ENCODE measurements at regions not wholly inside any gene's neighbourhood (a gene's known extent, or its start where the extent isn't known, plus 50 kb on each side); places are given as distances from the start of the nearest gene placed in this dataset.
"Not testable (repeated sequence)": the region's sequence is repeated elsewhere in the genome, so short reads cannot be mapped to it uniquely, and the experiment has no call there.

DNA sequence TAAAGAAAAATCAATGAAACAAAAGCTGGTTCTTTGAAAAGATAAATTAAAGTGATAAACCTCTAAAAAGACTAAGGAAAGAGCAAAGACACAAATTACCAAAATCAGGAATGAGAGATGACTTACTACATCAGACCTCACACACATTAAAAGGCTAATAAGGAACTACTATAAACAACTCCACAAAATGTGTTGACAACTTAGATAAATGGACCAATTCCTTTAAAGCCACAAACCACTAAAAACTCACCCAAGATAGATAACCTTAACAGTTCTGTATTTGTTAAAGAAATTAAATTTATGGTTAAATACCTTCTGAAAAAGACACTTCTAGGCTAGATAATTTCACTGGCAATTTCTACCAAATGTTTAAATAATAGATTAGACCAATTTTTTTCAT is 170.4 kb downstream of the SMAD6 start:
- H3K23ac ChIP-seq (ENCODE audit: low read length) = no peak overlapping the region
- DNase-seq = no peak
- H3K27ac ChIP-seq (ENCODE audit: low read depth, low read length) = no peak overlapping the region
- no peak overlapping the region for H3K4me3 ChIP-seq (ENCODE audit: low read length)
- no peak overlapping the region for H3K18ac ChIP-seq (ENCODE audit: low read length)
- no peak overlapping the region for H3K9ac ChIP-seq (ENCODE audit: low read length)
- no peaks in the 10 kb centered on the region for H3K36me3 ChIP-seq (ENCODE audit: control insufficient read depth, insufficient read depth, low read length)
- H3K4ac ChIP-seq (ENCODE audit: low read depth, low read length) = no peak overlapping the region
- no peak overlapping the region for H3K56ac ChIP-seq (ENCODE audit: low read length)
- no peak overlapping the region for H2BK5ac ChIP-seq (ENCODE audit: low read length)
- H3K4me1 ChIP-seq (ENCODE audit: control insufficient read depth, low read depth, low read length) = no peaks in the 10 kb centered on the region
- no peaks in the 10 kb centered on the region for H3K79me1 ChIP-seq (ENCODE audit: low read length)
- H2BK15ac ChIP-seq (replicated peaks; ENCODE audit: low read depth) = no peak overlapping the region
- no peak overlapping the region for H3K4me2 ChIP-seq (ENCODE audit: low read length)
- H4K8ac ChIP-seq (ENCODE audit: low read depth, low read length) = no peak overlapping the region
- no peak overlapping the region for H2BK120ac ChIP-seq (ENCODE audit: low read depth, low read length)
- H3K27me3 ChIP-seq (ENCODE audit: insufficient read depth, low read length, poor library complexity) = no peaks in the 10 kb centered on the region
- no peaks in the 10 kb centered on the region for H3K79me2 ChIP-seq (ENCODE audit: control insufficient read depth, insufficient read depth, low read length)
- no peak overlapping the region for H2AK5ac ChIP-seq (ENCODE audit: low read length)
- H4K5ac ChIP-seq (ENCODE audit: low read length) = no peak overlapping the region

DNA sequence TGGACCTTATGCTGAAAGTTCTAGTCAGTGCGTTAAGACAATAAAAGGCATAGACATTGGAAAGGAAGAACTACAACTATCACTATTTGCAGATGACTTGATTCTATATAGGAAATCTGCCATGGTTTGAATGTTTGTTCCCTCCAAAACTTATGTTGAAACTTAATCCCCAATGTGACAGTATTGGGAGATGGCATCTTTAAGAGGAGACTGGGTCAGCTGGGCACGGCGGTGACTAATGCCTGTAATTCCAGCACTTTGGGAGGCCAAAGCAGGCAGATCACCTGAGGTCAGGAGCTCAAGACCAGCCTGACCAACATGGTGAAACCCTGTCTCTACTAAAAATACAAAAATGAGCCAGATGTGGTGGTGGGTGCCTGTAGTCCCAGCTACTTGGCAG is 171.3 kb downstream of the SMAD6 start:
- WGBS (ENCODE audit: extremely low coverage, insufficient coverage, low lambda C conversion rate) = no CpG with 5 or more reads among the region's 3 CpGs
- H4K8ac ChIP-seq (ENCODE audit: low read depth, low read length) = not testable (repeated sequence)

DNA sequence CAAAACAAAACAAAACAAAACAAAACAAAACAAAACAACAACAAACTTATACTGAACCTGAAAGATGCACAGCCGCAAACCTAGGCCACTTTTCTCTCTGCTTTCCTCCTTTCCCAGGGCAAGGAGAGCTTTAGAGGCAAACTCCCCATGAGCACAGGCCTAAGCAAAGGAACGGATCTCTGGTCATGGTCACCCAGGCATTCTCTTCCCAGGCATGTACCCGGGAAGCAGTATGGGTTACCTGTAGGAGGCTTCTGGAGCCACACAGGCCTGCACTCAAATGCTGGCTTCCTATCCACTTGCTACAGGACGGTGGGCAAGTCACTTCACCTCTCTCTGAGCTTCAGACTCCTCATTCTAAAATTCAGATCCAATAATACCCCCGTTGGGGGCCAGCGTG is 171.8 kb downstream of the SMAD6 start:
- H2BK15ac ChIP-seq (replicated peaks; ENCODE audit: low read depth) = no peak overlapping the region
- WGBS (ENCODE audit: extremely low coverage, insufficient coverage, low lambda C conversion rate) = no CpG with 5 or more reads among the region's 6 CpGs
- H3K4me3 ChIP-seq (ENCODE audit: low read length) = no peak overlapping the region

More for the DNA sequence above, 171.3 kb downstream of the SMAD6 start:
- not testable (repeated sequence) for H3K36me3 ChIP-seq (ENCODE audit: control insufficient read depth, insufficient read depth, low read length); H3K4me3 ChIP-seq (ENCODE audit: low read length); H3K18ac ChIP-seq (ENCODE audit: low read length); H4K5ac ChIP-seq (ENCODE audit: low read length); H3K56ac ChIP-seq (ENCODE audit: low read length); H2BK15ac ChIP-seq (replicated peaks; ENCODE audit: low read depth); H2BK120ac ChIP-seq (ENCODE audit: low read depth, low read length); DNase-seq; H3K4ac ChIP-seq (ENCODE audit: low read depth, low read length); H3K23ac ChIP-seq (ENCODE audit: low read length); H3K9ac ChIP-seq (ENCODE audit: low read length); H3K4me2 ChIP-seq (ENCODE audit: low read length); H3K27me3 ChIP-seq (ENCODE audit: insufficient read depth, low read length, poor library complexity); H2BK5ac ChIP-seq (ENCODE audit: low read length); H2AK5ac ChIP-seq (ENCODE audit: low read length); H3K79me1 ChIP-seq (ENCODE audit: low read length); H3K4me1 ChIP-seq (ENCODE audit: control insufficient read depth, low read depth, low read length); H3K79me2 ChIP-seq (ENCODE audit: control insufficient read depth, insufficient read depth, low read length); H3K27ac ChIP-seq (ENCODE audit: low read depth, low read length)

DNA sequence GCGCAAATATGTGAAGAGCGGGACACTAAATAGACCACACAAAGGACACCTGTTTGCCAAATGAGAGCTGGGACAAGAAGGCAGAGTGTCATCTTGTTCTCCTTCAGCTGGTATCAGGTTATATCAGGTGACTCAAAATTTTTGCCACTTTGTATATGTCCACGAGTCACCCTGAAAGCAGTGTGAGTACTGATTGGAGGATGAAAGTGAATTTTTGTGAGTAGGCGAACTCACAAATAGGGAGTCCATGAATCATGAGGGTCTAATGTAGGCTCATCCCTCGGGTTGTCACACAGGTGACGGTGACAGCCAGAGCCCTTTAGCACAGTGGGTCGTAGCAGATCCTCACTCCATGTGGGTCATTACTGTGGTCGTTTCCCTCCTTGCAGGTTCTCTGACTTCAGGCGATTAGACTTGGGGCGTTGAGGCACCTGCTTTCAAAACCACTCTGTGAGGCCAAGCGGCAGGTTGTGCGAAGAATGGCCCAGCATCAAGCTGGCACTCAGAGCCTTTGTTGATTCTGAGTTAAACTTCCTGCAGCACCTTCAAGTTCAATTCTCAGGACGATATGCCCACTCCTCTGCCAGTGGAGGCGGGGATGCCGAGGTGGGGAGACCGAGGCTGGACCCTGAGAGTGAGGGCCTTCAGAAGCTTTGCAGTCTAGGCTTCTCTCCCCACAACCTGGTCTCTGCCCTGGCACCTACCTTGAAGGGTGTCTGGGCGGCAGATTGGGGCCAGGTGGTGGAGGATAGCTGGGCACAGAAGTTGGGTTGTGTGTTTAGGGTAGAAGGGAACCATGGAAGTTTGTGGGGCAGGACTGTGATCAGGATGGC is 173.8 kb downstream of the SMAD6 start:
- Histone ChIP-seq H3K4me3 (ENCODE audit: low read length) (no peak overlapping the region), H4K5ac (ENCODE audit: low read length) (no peak overlapping the region), H3K79me2 (ENCODE audit: control insufficient read depth, insufficient read depth, low read length) (no peaks in the 10 kb centered on the region), H4K8ac (ENCODE audit: low read depth, low read length) (no peak overlapping the region), H3K4me2 (ENCODE audit: low read length) (no peak overlapping the region), H3K27ac (ENCODE audit: low read depth, low read length) (no peak overlapping the region), H2AK5ac (ENCODE audit: low read length) (no peak overlapping the region), H2BK120ac (ENCODE audit: low read depth, low read length) (no peak overlapping the region), H3K27me3 (ENCODE audit: insufficient read depth, low read length, poor library complexity) (no peaks in the 10 kb centered on the region), H3K18ac (ENCODE audit: low read length) (no peak overlapping the region), H3K4ac (ENCODE audit: low read depth, low read length) (no peak overlapping the region), H3K36me3 (ENCODE audit: control insufficient read depth, insufficient read depth, low read length) (no peaks in the 10 kb centered on the region), H3K56ac (ENCODE audit: low read length) (no peak overlapping the region), H3K23ac (ENCODE audit: low read length) (no peak overlapping the region), H2BK15ac (replicated peaks; ENCODE audit: low read depth) (no peak overlapping the region), H3K79me1 (ENCODE audit: low read length) (no peaks in the 10 kb centered on the region), H3K4me1 (ENCODE audit: control insufficient read depth, low read depth, low read length) (no peaks in the 10 kb centered on the region), H2BK5ac (ENCODE audit: low read length) (no peak overlapping the region), H3K9ac (ENCODE audit: low read length) (no peak overlapping the region)
- WGBS (ENCODE audit: extremely low coverage, insufficient coverage, low lambda C conversion rate) = no CpG with 5 or more reads among the region's 17 CpGs
- DNase-seq = no peak

More for the DNA sequence above, 171.8 kb downstream of the SMAD6 start:
- Histone ChIP-seq H3K79me2 (ENCODE audit: control insufficient read depth, insufficient read depth, low read length) (no peaks in the 10 kb centered on the region), H3K27ac (ENCODE audit: low read depth, low read length) (no peak overlapping the region), H3K27me3 (ENCODE audit: insufficient read depth, low read length, poor library complexity) (no peaks in the 10 kb centered on the region), H4K8ac (ENCODE audit: low read depth, low read length) (no peak overlapping the region), H2BK120ac (ENCODE audit: low read depth, low read length) (no peak overlapping the region), H3K18ac (ENCODE audit: low read length) (no peak overlapping the region), H2AK5ac (ENCODE audit: low read length) (no peak overlapping the region), H3K79me1 (ENCODE audit: low read length) (no peaks in the 10 kb centered on the region), H2BK5ac (ENCODE audit: low read length) (no peak overlapping the region), H3K23ac (ENCODE audit: low read length) (no peak overlapping the region), H3K4me2 (ENCODE audit: low read length) (no peak overlapping the region), H3K9ac (ENCODE audit: low read length) (no peak overlapping the region), H3K36me3 (ENCODE audit: control insufficient read depth, insufficient read depth, low read length) (no peaks in the 10 kb centered on the region), H3K56ac (ENCODE audit: low read length) (no peak overlapping the region), H3K4me1 (ENCODE audit: control insufficient read depth, low read depth, low read length) (no peaks in the 10 kb centered on the region), H3K4ac (ENCODE audit: low read depth, low read length) (no peak overlapping the region), H4K5ac (ENCODE audit: low read length) (no peak overlapping the region)
- peak; percentile 21 for DNase-seq

DNA sequence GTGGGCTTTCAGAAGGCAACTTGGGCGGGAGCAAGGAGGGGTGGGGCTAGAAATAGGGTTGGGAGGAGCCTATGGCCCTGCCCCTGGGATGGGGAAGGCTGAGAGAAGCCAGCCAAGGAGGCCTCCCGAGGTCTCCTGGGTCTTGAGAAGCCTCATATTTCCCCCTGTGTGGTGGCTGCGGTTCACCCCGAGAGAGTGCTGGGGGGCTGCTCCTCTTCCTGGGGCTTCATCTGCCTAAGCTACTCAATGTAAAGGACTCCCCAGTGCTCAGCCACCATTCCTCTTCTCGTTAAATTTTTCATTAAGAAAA is 174.3 kb downstream of the SMAD6 start:
- no peaks in the 10 kb centered on the region for H3K79me1 ChIP-seq (ENCODE audit: low read length)
- no peak overlapping the region for H3K4me3 ChIP-seq (ENCODE audit: low read length)
- H4K5ac ChIP-seq (ENCODE audit: low read length) = no peak overlapping the region

More for the DNA sequence above, 174.3 kb downstream of the SMAD6 start:
- Histone ChIP-seq H3K27me3 (ENCODE audit: insufficient read depth, low read length, poor library complexity) (no peaks in the 10 kb centered on the region), H4K8ac (ENCODE audit: low read depth, low read length) (no peak overlapping the region), H3K56ac (ENCODE audit: low read length) (no peak overlapping the region), H3K27ac (ENCODE audit: low read depth, low read length) (no peak overlapping the region), H2BK120ac (ENCODE audit: low read depth, low read length) (no peak overlapping the region), H3K9ac (ENCODE audit: low read length) (no peak overlapping the region), H3K36me3 (ENCODE audit: control insufficient read depth, insufficient read depth, low read length) (no peaks in the 10 kb centered on the region), H3K4me1 (ENCODE audit: control insufficient read depth, low read depth, low read length) (no peaks in the 10 kb centered on the region), H3K23ac (ENCODE audit: low read length) (no peak overlapping the region), H2BK5ac (ENCODE audit: low read length) (no peak overlapping the region), H3K4ac (ENCODE audit: low read depth, low read length) (no peak overlapping the region), H3K18ac (ENCODE audit: low read length) (no peak overlapping the region), H2BK15ac (replicated peaks; ENCODE audit: low read depth) (no peak overlapping the region), H2AK5ac (ENCODE audit: low read length) (no peak overlapping the region), H3K79me2 (ENCODE audit: control insufficient read depth, insufficient read depth, low read length) (no peaks in the 10 kb centered on the region), H3K4me2 (ENCODE audit: low read length) (no peak overlapping the region)
- peak; percentile 32 for DNase-seq
- WGBS (ENCODE audit: extremely low coverage, insufficient coverage, low lambda C conversion rate) = no CpG with 5 or more reads among the region's 5 CpGs
